A549 (cell line): ENCODE measurements at regions not wholly inside any gene's neighbourhood (a gene's known extent, or its start where the extent isn't known, plus 50 kb on each side); places are given as distances from the start of the nearest gene placed in this dataset.

Experiments used
- BHLHE40 ChIP-seq: IDR thresholded peaks from 2 replicates; pipeline ENCODE4 v1.6.1; 2012; ENCODE audit warnings: low read depth, low read length, inconsistent platforms
- CTCF ChIP-seq: fragments of >200 bp; sonication (Bioruptor Twin); formaldehyde crosslinking; IDR thresholded peaks from 3 replicates; pipeline ENCODE4 v1.5.1; 2016
- ELK1 ChIP-seq: fragments of 150-350 bp; IDR thresholded peaks from 2 replicates; pipeline ENCODE4 v1.6.1; 2014; ENCODE audit warnings: low read depth, mild to moderate bottlenecking, low read length
- HDAC2 ChIP-seq: fragments of 200-600 bp; sonication (generic); IDR thresholded peaks from 2 replicates; pipeline ENCODE4 v1.6.1; 2016
- JUNB ChIP-seq: fragments of >200 bp; sonication (Bioruptor Twin); formaldehyde crosslinking; IDR thresholded peaks from 2 replicates; pipeline ENCODE4 v1.6.1; 2016
- POLR2A ChIP-seq: IDR thresholded peaks from 2 replicates; pipeline ENCODE4 v1.6.1; 2012; ENCODE audit warnings: mild to moderate bottlenecking, low read length
- REST ChIP-seq: fragments of 200-600 bp; sonication (generic); IDR thresholded peaks from 2 replicates; pipeline ENCODE4 v1.6.1; 2016; ENCODE audit warnings: antibody characterized with exemption, mild to moderate bottlenecking, moderate library complexity
- SMC3 ChIP-seq: fragments of >200 bp; sonication (Bioruptor Twin); formaldehyde crosslinking; IDR thresholded peaks from 3 replicates; pipeline ENCODE4 v1.6.1; 2018; ENCODE audit warnings: inconsistent platforms
- TF ChIP-seq, protein P1 (sequence below): IDR thresholded peaks from 2 replicates; pipeline ENCODE4 v1.6.1; 2012; ENCODE audit warnings: low read depth, borderline replicate concordance
- TF ChIP-seq, protein P2 (sequence below): fragments of 250-450 bp; sonication (Bioruptor Pico); IDR thresholded peaks from 2 replicates; pipeline ENCODE4 v1.5.0; 2021; ENCODE audit warnings: mild to moderate bottlenecking, moderate library complexity, borderline replicate concordance

GRCh38 chr12:19849208-19849607 lies 409.9 kb downstream of the AEBP2 start:
- TF ChIP-seq, protein P1, sequence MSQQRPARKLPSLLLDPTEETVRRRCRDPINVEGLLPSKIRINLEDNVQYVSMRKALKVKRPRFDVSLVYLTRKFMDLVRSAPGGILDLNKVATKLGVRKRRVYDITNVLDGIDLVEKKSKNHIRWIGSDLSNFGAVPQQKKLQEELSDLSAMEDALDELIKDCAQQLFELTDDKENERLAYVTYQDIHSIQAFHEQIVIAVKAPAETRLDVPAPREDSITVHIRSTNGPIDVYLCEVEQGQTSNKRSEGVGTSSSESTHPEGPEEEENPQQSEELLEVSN, result no peak
- TF ChIP-seq POLR2A (no peak), CTCF (no peak), HDAC2 (no peak), JUNB (no peak), ELK1 (no peak), SMC3 (no peak), REST (no peak), BHLHE40 (no peak)
- TF ChIP-seq, protein P2, sequence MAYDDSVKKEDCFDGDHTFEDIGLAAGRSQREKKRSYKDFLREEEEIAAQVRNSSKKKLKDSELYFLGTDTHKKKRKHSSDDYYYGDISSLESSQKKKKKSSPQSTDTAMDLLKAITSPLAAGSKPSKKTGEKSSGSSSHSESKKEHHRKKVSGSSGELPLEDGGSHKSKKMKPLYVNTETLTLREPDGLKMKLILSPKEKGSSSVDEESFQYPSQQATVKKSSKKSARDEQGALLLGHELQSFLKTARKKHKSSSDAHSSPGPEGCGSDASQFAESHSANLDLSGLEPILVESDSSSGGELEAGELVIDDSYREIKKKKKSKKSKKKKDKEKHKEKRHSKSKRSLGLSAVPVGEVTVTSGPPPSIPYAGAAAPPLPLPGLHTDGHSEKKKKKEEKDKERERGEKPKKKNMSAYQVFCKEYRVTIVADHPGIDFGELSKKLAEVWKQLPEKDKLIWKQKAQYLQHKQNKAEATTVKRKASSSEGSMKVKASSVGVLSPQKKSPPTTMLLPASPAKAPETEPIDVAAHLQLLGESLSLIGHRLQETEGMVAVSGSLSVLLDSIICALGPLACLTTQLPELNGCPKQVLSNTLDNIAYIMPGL (CRISPR knock-in tag), result no peak
